Smooth muscle cell (in vitro differentiated cells): ENCODE measurements at regions not wholly inside any gene's neighbourhood (a gene's known extent, or its start where the extent isn't known, plus 50 kb on each side); places are given as distances from the start of the nearest gene placed in this dataset.

Source experiments
- DNase-seq: peaks from one replicate; lab custom pipeline; 2025; ENCODE audit not compliant: unreplicated experiment; lab: John Stamatoyannopoulos, UW
- H2AFZ ChIP-seq: fragments of 200-600 bp; sonication (generic); 2 replicates; pipeline ENCODE4 v1.6.0; 2016; ENCODE audit warnings: antibody characterized with exemption, low read depth, mild to moderate bottlenecking
- H3F3A ChIP-seq: fragments of 200-600 bp; sonication (generic); 2 replicates; pipeline ENCODE4 v1.6.0; 2017; ENCODE audit warnings: antibody characterized with exemption, low read depth
- H3K27ac ChIP-seq: fragments of 200-600 bp; sonication (generic); 2 replicates; pipeline ENCODE4 v1.5.1; 2016; ENCODE audit warnings: low read depth, mild to moderate bottlenecking
- H3K27me3 ChIP-seq: fragments of 200-600 bp; sonication (generic); 2 replicates; pipeline ENCODE4 v1.6.1; 2016; ENCODE audit warnings: low read depth, mild to moderate bottlenecking
- H3K36me3 ChIP-seq: fragments of 200-600 bp; sonication (generic); 2 replicates; pipeline ENCODE4 v1.5.1; 2016; ENCODE audit warnings: low read depth
- H3K4me1 ChIP-seq: fragments of 200-600 bp; sonication (generic); 2 replicates; pipeline ENCODE4 v1.5.1; 2016; ENCODE audit warnings: low read depth
- H3K4me2 ChIP-seq: fragments of 200-600 bp; sonication (generic); 2 replicates; pipeline ENCODE4 v1.6.0; 2016; ENCODE audit warnings: mild to moderate bottlenecking
- H3K4me3 ChIP-seq: fragments of 200-600 bp; sonication (generic); 2 replicates; pipeline ENCODE4 v1.5.1; 2016; ENCODE audit warnings: mild to moderate bottlenecking
- H3K79me2 ChIP-seq: fragments of 200-600 bp; sonication (generic); 2 replicates; pipeline ENCODE4 v1.6.0; 2016; ENCODE audit warnings: low read depth, mild to moderate bottlenecking
- H3K9ac ChIP-seq: fragments of 200-600 bp; sonication (generic); 2 replicates; pipeline ENCODE4 v1.6.0; 2016; ENCODE audit warnings: low read depth
- H3K9me3 ChIP-seq: fragments of 200-600 bp; sonication (generic); replicated peaks from 2 replicates; pipeline ENCODE4 v1.5.1; 2016; ENCODE audit warnings: low read depth
- H4K20me1 ChIP-seq: fragments of 200-600 bp; sonication (generic); 2 replicates; pipeline ENCODE4 v1.6.0; 2016; ENCODE audit warnings: low read depth
- CTCF ChIP-seq: fragments of 200-600 bp; sonication (generic); IDR thresholded peaks from 2 replicates; pipeline ENCODE4 v1.5.1; 2017; ENCODE audit warnings: borderline replicate concordance, mild to moderate bottlenecking, antibody characterized with exemption; ENCODE audit not compliant: insufficient read depth, poor library complexity, severe bottlenecking
- WGBS: methylation state at CpG from one replicate; pipeline ENCODE4 v1.1.7; 2016; ENCODE audit warnings: low lambda C conversion rate; 5-methylcytosine and 5-hydroxymethylcytosine counted together

GRCh38 chr6:103570431-103570830 lies 1289.3 kb downstream of the HACE1 start:
- DNase-seq = no peak
- 83% methylated on average over 2 of the region's 2 CpGs for WGBS
- Histone ChIP-seq H3K79me2 (no peaks in the 10 kb centered on the region), H3K4me2 (no peak overlapping the region), H4K20me1 (no peaks in the 10 kb centered on the region), H3K27ac (no peak overlapping the region), H3K36me3 (no peaks in the 10 kb centered on the region), H3K9me3 (no peaks in the 10 kb centered on the region), H2AFZ (no peak overlapping the region), H3F3A (no peaks in the 10 kb centered on the region), H3K9ac (no peak overlapping the region), H3K4me3 (no peak overlapping the region), H3K4me1 (no peaks in the 10 kb centered on the region), H3K27me3 (no peaks in the 10 kb centered on the region)
- TF ChIP-seq CTCF = no peak

- TF ChIP-seq CTCF = no peak
- no peaks in the 10 kb centered on the region for H3K79me2 ChIP-seq
- no peaks in the 10 kb centered on the region for H3K27me3 ChIP-seq
- H3K9me3 ChIP-seq = no peaks in the 10 kb centered on the region
- no peak overlapping the region for H2AFZ ChIP-seq
- no peak overlapping the region for H3K4me3 ChIP-seq
- H3F3A ChIP-seq = no peaks in the 10 kb centered on the region
- H3K4me2 ChIP-seq = no peak overlapping the region
- no peaks in the 10 kb centered on the region for H3K4me1 ChIP-seq
- no peak for DNase-seq
- H3K9ac ChIP-seq = no peak overlapping the region
- H3K36me3 ChIP-seq = no peaks in the 10 kb centered on the region
- no peak overlapping the region for H3K27ac ChIP-seq
- H4K20me1 ChIP-seq = no peaks in the 10 kb centered on the region
Measured at GRCh38 chr6:103554911-103555310, 1304.8 kb downstream of the HACE1 start.

- Histone ChIP-seq H3K9ac (no peak overlapping the region), H3F3A (no peaks in the 10 kb centered on the region), H3K4me3 (no peak overlapping the region), H3K4me2 (no peak overlapping the region), H3K4me1 (peaks cover 7% of the 10 kb centered on the region), H4K20me1 (no peaks in the 10 kb centered on the region), H2AFZ (no peak overlapping the region), H3K27ac (no peak overlapping the region), H3K79me2 (no peaks in the 10 kb centered on the region), H3K36me3 (no peaks in the 10 kb centered on the region), H3K9me3 (no peaks in the 10 kb centered on the region), H3K27me3 (no peaks in the 10 kb centered on the region)
- DNase-seq = no peak
- no peak for TF ChIP-seq CTCF
- 89% methylated on average over 1 of the region's 1 CpG for WGBS
Measured at GRCh38 chr6:103538381-103538780, 1321.3 kb downstream of the HACE1 start.

- Histone ChIP-seq H3K4me3 (no peak overlapping the region), H3K27me3 (no peaks in the 10 kb centered on the region), H3K79me2 (no peaks in the 10 kb centered on the region), H4K20me1 (no peaks in the 10 kb centered on the region), H3K36me3 (no peaks in the 10 kb centered on the region), H3K9me3 (no peaks in the 10 kb centered on the region), H3K4me2 (no peak overlapping the region), H3F3A (no peaks in the 10 kb centered on the region), H3K4me1 (peaks cover 7% of the 10 kb centered on the region), H3K9ac (no peak overlapping the region), H3K27ac (no peak overlapping the region), H2AFZ (no peak overlapping the region)
- 78% methylated on average over 2 of the region's 2 CpGs for WGBS
- no peak for TF ChIP-seq CTCF
- no peak for DNase-seq
Measured at GRCh38 chr6:103534814-103535213, 1324.9 kb downstream of the HACE1 start.
